GM18858 (cell line): ENCODE measurements at regions not wholly inside any gene's neighbourhood (a gene's known extent, or its start where the extent isn't known, plus 50 kb on each side); places are given as distances from the start of the nearest gene placed in this dataset.

Experiments
- ATAC-seq: cut with Tn5 transposase; IDR thresholded peaks from one replicate; pipeline ENCODE4 v1.9.1; 2021; ENCODE audit not compliant: unreplicated experiment

GRCh38 chr14:35989736-35990135 is 163.6 kb downstream of the BRMS1L start:
- no peak for ATAC-seq

GRCh38 chr14:35988972-35989690 is 163.0 kb downstream of the BRMS1L start:
- ATAC-seq = no peak

GRCh38 chr14:35988550-35988949 is 162.4 kb downstream of the BRMS1L start:
- ATAC-seq = no peak

- ATAC-seq = no peak
Measured at GRCh38 chr14:35987731-35988130, 161.6 kb downstream of the BRMS1L start.

GRCh38 chr14:35986219-35986573 is 160.1 kb downstream of the BRMS1L start:
- peak; percentile 78 for ATAC-seq

GRCh38 chr14:35985474-35986218 is 159.5 kb downstream of the BRMS1L start:
- no peak for ATAC-seq

- ATAC-seq = no peak
Measured at GRCh38 chr14:35979531-35979930, 153.4 kb downstream of the BRMS1L start.

- ATAC-seq = no peak
Measured at GRCh38 chr14:35978561-35978960, 152.4 kb downstream of the BRMS1L start.

GRCh38 chr14:35975814-35976213 is 149.7 kb downstream of the BRMS1L start:
- no peak for ATAC-seq

GRCh38 chr14:35973770-35974169 is 147.6 kb downstream of the BRMS1L start:
- no peak for ATAC-seq

- no peak for ATAC-seq
Measured at GRCh38 chr14:35971965-35972630, 146.0 kb downstream of the BRMS1L start.

GRCh38 chr14:35969310-35969709 is 143.2 kb downstream of the BRMS1L start:
- no peak for ATAC-seq

GRCh38 chr14:35965400-35965799 is 139.3 kb downstream of the BRMS1L start:
- ATAC-seq = no peak

GRCh38 chr14:35964697-35965286 is 138.7 kb downstream of the BRMS1L start:
- no peak for ATAC-seq

GRCh38 chr14:35963209-35963608 is 137.1 kb downstream of the BRMS1L start:
- no peak for ATAC-seq

GRCh38 chr14:35961697-35962274 is 135.6 kb downstream of the BRMS1L start:
- no peak for ATAC-seq

GRCh38 chr14:35959835-35960234 is 133.7 kb downstream of the BRMS1L start:
- no peak for ATAC-seq

GRCh38 chr14:35958499-35958898 is 132.4 kb downstream of the BRMS1L start:
- no peak for ATAC-seq

- ATAC-seq = no peak
Measured at GRCh38 chr14:35956376-35957085, 130.4 kb downstream of the BRMS1L start.

- ATAC-seq = no peak
Measured at GRCh38 chr14:35952584-35952983, 126.4 kb downstream of the BRMS1L start.
